Lower leg skin (tissue), 4 donors: ENCODE measurements at regions not wholly inside any gene's neighbourhood (a gene's known extent, or its start where the extent isn't known, plus 50 kb on each side); places are given as distances from the start of the nearest gene placed in this dataset.

Source experiments
- DNase-seq, 2 donors: peaks; one replicate each; pipeline ENCODE4 v3.0.0-alpha.2; 2019; ENCODE audit warnings: low spot score in 2 of 2
- H3K4me3 ChIP-seq: fragments of 200-600 bp; sonication (generic); 2 replicates; pipeline ENCODE4 v1.5.1; 2017; ENCODE audit warnings: mild to moderate bottlenecking, low read depth; ENCODE audit not compliant: poor library complexity, severe bottlenecking
- POLR2A ChIP-seq, 2 donors: fragments of 450-650 bp; IDR thresholded peaks; one replicate each; pipeline ENCODE4 v1.6.1; 2016 to 2017; ENCODE audit warnings: antibody characterized with exemption in 2 of 2, mild to moderate bottlenecking in 1 of 2, moderate library complexity in 1 of 2
- WGBS, 2 donors: methylation state at CpG; one replicate each; pipeline ENCODE4 v1.1.5; 2018; 5-methylcytosine and 5-hydroxymethylcytosine counted together
- intact Hi-C: fragments of 100-400 bp; cut with DNase I; formaldehyde crosslinking; loops from one replicate; pipeline ENCODE4 v1.15.0; 2023; ENCODE audit warnings: low total_unique reads
- TF ChIP-seq, protein P1 (sequence below), 3 donors: fragments of 450-650 bp; IDR thresholded peaks; one replicate each; pipeline ENCODE4 v1.5.1; 2016; ENCODE audit warnings: antibody characterized with exemption in 3 of 3, mild to moderate bottlenecking in 3 of 3, moderate library complexity in 2 of 3

DNA sequence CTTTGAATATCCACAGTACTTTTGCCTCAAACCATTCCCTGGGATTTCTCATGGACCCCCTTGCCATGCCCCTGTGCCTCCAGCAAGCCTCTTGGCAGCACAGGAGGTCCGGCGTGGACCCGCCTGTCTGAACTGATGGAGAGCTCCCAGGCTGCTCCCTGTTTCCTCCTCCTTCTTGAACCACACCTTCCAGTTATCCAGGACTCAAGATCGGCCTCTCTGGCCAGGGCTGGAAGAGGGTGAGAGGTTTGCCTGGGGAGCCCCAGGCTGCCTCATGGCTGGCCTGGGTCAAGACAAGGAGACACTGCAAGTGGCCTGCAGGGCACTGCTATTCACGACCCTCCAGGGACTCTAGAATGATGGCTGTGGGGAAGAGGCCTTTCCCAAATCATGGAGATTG lies 93.6 kb upstream of the WASF3 start:
- H3K4me3 ChIP-seq, result no peak overlapping the region
- intact Hi-C loops, result no loop called here
- TF ChIP-seq, protein P1, sequence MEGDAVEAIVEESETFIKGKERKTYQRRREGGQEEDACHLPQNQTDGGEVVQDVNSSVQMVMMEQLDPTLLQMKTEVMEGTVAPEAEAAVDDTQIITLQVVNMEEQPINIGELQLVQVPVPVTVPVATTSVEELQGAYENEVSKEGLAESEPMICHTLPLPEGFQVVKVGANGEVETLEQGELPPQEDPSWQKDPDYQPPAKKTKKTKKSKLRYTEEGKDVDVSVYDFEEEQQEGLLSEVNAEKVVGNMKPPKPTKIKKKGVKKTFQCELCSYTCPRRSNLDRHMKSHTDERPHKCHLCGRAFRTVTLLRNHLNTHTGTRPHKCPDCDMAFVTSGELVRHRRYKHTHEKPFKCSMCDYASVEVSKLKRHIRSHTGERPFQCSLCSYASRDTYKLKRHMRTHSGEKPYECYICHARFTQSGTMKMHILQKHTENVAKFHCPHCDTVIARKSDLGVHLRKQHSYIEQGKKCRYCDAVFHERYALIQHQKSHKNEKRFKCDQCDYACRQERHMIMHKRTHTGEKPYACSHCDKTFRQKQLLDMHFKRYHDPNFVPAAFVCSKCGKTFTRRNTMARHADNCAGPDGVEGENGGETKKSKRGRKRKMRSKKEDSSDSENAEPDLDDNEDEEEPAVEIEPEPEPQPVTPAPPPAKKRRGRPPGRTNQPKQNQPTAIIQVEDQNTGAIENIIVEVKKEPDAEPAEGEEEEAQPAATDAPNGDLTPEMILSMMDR (IDR thresholded peaks at IDR 0.05), result no peak
- no peak for TF ChIP-seq POLR2A (IDR thresholded peaks at IDR 0.05)
- WGBS, 2 donors, result 60 to 73% methylated on average over 5 of the region's 5 CpGs
- DNase-seq, result no peak

- H3K4me3 ChIP-seq, result no peak overlapping the region
- intact Hi-C loops, result no loop called here
- 77 to 85% methylated on average over 12 of the region's 12 CpGs for WGBS, 2 donors
- DNase-seq, result peak; percentile 9 to 82
- TF ChIP-seq POLR2A (IDR thresholded peaks at IDR 0.05), result no peak
- TF ChIP-seq, protein P1 (IDR thresholded peaks at IDR 0.05), result no peak
Measured at GRCh38 chr13:26465514-26465913, 92.0 kb upstream of the WASF3 start.

DNA sequence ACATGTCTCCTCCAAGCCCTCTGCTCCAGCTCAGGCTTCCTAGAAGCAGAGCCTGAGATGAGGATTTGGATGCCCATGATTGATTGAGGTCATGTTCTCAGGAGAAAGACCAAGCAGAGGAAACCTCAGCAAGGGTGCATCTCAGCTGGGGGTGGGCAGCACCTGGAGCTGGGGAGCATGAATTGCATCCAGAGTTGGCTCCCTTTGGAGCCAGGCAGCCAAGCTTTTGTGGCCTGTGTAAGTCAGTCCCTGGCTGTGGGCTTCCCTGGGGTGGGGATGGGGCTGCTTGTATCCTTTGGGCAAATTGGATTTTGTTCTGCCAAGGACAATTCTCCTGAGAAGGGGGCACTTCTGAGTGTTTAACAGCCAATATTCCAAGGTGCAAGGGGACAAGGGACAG lies 91.5 kb upstream of the WASF3 start:
- TF ChIP-seq POLR2A (IDR thresholded peaks at IDR 0.05), result no peak
- TF ChIP-seq, protein P1 (IDR thresholded peaks at IDR 0.05), result no peak
- DNase-seq, result peak; percentile 8 to 66
- intact Hi-C loops, result no loop called here
- H3K4me3 ChIP-seq, result no peak overlapping the region

DNA sequence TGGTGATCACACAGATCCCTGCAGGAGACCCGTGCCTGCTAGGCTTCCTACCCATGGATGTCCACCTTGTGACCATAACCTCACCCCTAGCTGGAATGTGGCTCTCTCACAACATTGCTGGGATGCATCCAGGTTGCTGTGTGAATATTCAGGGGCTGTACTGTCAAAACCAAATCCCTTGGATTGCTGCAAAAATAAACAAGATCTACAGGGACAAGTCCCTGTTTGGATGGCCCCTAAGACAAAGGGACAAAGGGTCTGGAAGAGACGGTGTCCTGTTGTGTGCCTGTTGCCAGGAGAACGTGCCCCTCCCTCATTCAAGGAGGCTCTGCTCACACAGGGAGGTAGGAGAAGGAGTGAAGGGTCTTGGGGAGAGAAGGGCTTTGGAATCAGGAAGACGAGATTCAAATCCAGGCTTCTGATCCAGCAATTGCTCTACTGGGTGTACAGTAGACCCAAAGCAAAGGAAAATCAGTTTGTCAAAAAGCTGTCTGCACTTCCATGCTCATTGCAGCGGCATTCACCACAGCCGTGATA lies 89.2 kb upstream of the WASF3 start:
- intact Hi-C loops, result no loop called here
- TF ChIP-seq POLR2A (IDR thresholded peaks at IDR 0.05), result no peak
- TF ChIP-seq, protein P1 (IDR thresholded peaks at IDR 0.05), result no peak
- 50 to 61% methylated on average over 5 to 6 of the region's 6 CpGs for WGBS, 2 donors
- peak; percentile 1 to 28 for DNase-seq
- no peak overlapping the region for H3K4me3 ChIP-seq

- intact Hi-C loops, result no loop called here
- TF ChIP-seq POLR2A (IDR thresholded peaks at IDR 0.05), result no peak
- TF ChIP-seq, protein P1 (IDR thresholded peaks at IDR 0.05), result no peak
- peak; percentile 6 to 49 for DNase-seq
- no peak overlapping the region for H3K4me3 ChIP-seq
- 87% methylated on average over 4 of the region's 4 CpGs for WGBS, 2 donors
Measured at GRCh38 chr13:26469602-26470001, 87.9 kb upstream of the WASF3 start.

DNA sequence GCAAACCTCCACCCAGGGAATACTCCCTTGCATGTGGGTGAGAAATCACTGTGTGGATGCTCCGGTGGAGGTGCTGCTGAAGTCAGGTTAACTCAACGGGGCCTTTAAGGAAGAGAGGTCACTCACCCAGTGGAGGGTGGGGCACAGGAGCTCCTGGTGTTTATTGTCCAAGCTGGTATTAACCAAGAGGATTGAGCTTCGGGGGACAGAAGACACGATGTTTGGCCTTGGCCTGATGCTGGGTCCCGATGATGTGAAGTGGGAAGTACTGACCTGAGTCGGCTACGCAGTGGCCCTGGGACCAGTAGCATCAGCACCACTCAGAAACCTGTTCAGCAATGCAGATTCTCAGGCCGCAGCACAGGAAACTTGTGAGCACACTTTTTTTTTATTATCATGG lies 85.7 kb upstream of the WASF3 start:
- H3K4me3 ChIP-seq, result no peak overlapping the region
- 86 to 87% methylated on average over 8 of the region's 8 CpGs for WGBS, 2 donors
- TF ChIP-seq, protein P1 (IDR thresholded peaks at IDR 0.05), result no peak
- DNase-seq, result peak; percentile 6 to 45
- intact Hi-C loops, result no loop called here
